Naive thymus-derived CD4-positive, alpha-beta T cell (primary cell): ENCODE measurements at regions not wholly inside any gene's neighbourhood (a gene's known extent, or its start where the extent isn't known, plus 50 kb on each side); places are given as distances from the start of the nearest gene placed in this dataset.
A peak's percentile ranks its signal among the peaks of the same experiment; 100 is the strongest.

Source experiments
- ATAC-seq: fragments of 150-1000 bp; cut with Tn5 transposase; 2 replicates; pipeline ENCODE4 v1.10.0; 2021; ENCODE audit warnings: mild to moderate bottlenecking, moderate library complexity
- CTCF ChIA-PET: fragments of 350-600 bp; sonication (Branson Sonifier 250); formaldehyde crosslinking; loops from one replicate; lab custom pipeline; 2021; ENCODE audit warnings: antibody characterized with exemption; lab: Charles Lee
- POLR2A ChIA-PET: fragments of 350-600 bp; sonication (Branson Sonifier 250); formaldehyde crosslinking; loops from one replicate; lab custom pipeline; 2021; ENCODE audit warnings: antibody characterized with exemption, inconsistent platforms; lab: Charles Lee
- DNase-seq, 9 donors: peaks; one replicate each; pipeline versions ENCODE4 v3.0.0 to v3.0.0-alpha.2; 2020 to 2022; ENCODE audit warnings: mixed read lengths in 1 of 9
- H3K27ac ChIP-seq: one replicate; pipeline ENCODE4 v1.7.0; 2013; ENCODE audit warnings: mild to moderate bottlenecking, low read depth, low read length, moderate library complexity
- H3K27me3 ChIP-seq, 2 donors: one replicate each; pipeline ENCODE4 v1.7.0; 2013; ENCODE audit warnings: low read length in 2 of 2, mild to moderate bottlenecking in 2 of 2, moderate library complexity in 2 of 2; ENCODE audit not compliant: control insufficient read depth in 2 of 2, insufficient read depth in 2 of 2
- H3K36me3 ChIP-seq, 3 experiments: 1 replicate in 2 of 3; 2 replicates in 1 of 3; pipeline ENCODE4 v1.7.0; 2013; ENCODE audit warnings: low read length in 3 of 3, mild to moderate bottlenecking in 3 of 3, moderate library complexity in 1 of 3; ENCODE audit not compliant: insufficient read depth in 3 of 3, control insufficient read depth in 2 of 3
- H3K4me1 ChIP-seq, 2 donors: one replicate each; pipeline ENCODE4 v1.7.0; 2013; ENCODE audit warnings: low read length in 2 of 2, mild to moderate bottlenecking in 2 of 2, moderate library complexity in 1 of 2; ENCODE audit not compliant: control insufficient read depth in 2 of 2, insufficient read depth in 2 of 2
- H3K4me3 ChIP-seq: 2 replicates; pipeline ENCODE4 v1.7.0; 2013; ENCODE audit warnings: mild to moderate bottlenecking, low read length
- H3K9me3 ChIP-seq, 3 experiments: 1 replicate in 2 of 3; 2 replicates in 1 of 3; pipeline ENCODE4 v1.7.0; 2013; ENCODE audit warnings: low read length in 3 of 3; ENCODE audit not compliant: control insufficient read depth in 2 of 3
- H3K27ac Mint-ChIP-seq, 9 donors: one replicate each; pipeline ENCODE4 v1.8.0; 2020 to 2022; ENCODE audit warnings: mixed read lengths in 9 of 9, mild to moderate bottlenecking in 8 of 9, moderate library complexity in 5 of 9, inconsistent platforms in 2 of 9
- H3K27me3 Mint-ChIP-seq, 5 donors: one replicate each; pipeline ENCODE4 v1.8.0; 2021 to 2022; ENCODE audit warnings: mixed read lengths in 5 of 5, mild to moderate bottlenecking in 1 of 5
- H3K36me3 Mint-ChIP-seq, 5 donors: one replicate each; pipeline ENCODE4 v1.8.0; 2020 to 2022; ENCODE audit warnings: mixed read lengths in 5 of 5, mild to moderate bottlenecking in 3 of 5, inconsistent platforms in 1 of 5
- H3K4me1 Mint-ChIP-seq, 7 donors: one replicate each; pipeline ENCODE4 v1.8.0; 2020 to 2022; ENCODE audit warnings: mixed read lengths in 7 of 7, mild to moderate bottlenecking in 3 of 7, inconsistent platforms in 1 of 7
- H3K4me3 Mint-ChIP-seq, 10 donors: one replicate each; pipeline ENCODE4 v1.8.0; 2020 to 2022; ENCODE audit warnings: mild to moderate bottlenecking in 10 of 10, mixed read lengths in 10 of 10, moderate library complexity in 6 of 10, inconsistent platforms in 2 of 10
- H3K9me3 Mint-ChIP-seq, 11 donors: one replicate each; pipeline ENCODE4 v1.8.0; 2020 to 2022; ENCODE audit warnings: mixed read lengths in 11 of 11, mild to moderate bottlenecking in 4 of 11, inconsistent platforms in 1 of 11, moderate library complexity in 1 of 11
- intact Hi-C, 2 donors: fragments of 100-400 bp; cut with micrococcal nuclease; formaldehyde crosslinking; loops; one replicate each; pipeline ENCODE4 v1.15.1; 2023

DNA sequence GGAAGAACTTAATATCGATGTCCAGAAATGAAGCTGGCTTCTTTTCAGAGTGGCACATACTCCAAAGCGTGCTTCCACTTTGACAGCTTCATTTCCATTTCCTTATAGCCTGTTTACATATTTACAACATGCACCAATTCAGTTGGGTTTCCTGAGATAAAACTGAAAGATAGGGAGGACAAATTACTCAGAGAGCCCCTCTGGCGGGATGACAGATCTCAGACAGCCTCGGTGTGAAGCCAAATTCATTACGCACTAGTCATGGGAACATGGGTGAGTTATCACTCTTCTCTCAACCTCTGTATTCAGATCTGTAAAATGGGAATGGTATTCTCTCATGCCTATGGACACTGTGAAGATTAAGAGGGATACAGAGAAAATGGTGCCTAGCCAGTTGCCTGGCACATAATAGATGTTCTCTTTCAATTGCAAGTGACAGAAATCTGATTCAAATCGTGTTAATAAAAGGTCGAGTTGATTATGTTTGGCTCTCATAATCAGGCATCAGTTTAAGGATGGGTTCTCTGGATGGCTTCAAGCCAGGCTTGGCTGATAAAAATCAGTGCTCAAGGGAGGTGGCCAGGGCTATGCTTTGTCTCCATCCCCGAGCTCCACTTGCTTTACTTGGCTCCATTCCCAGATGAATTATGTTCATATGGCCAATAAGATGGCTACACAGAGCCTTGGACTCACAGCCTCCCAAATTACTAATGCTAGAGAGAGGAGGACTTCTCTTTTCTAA lies 132.2 kb upstream of the C1QTNF7 start:
- Histone ChIP-seq H3K9me3 (no peaks in the 10 kb centered on the region), H3K27me3 (no peaks in the 10 kb centered on the region), H3K4me3 (no peak overlapping the region), H3K27ac (no peak overlapping the region), H3K4me1 (no peaks in the 10 kb centered on the region), H3K36me3 (no peaks in the 10 kb centered on the region)
- ATAC-seq (no peak), DNase-seq (no peak)
- Mint-ChIP-seq H3K9me3 (no peaks in the 10 kb centered on the region), H3K27me3 (peaks cover 0 to 2% (median 0%) of the 10 kb centered on the region in 5 donors), H3K4me1 (no peaks in the 10 kb centered on the region), H3K4me3 (no peak overlapping the region), H3K27ac (no peak overlapping the region), H3K36me3 (no peaks in the 10 kb centered on the region)
- POLR2A ChIA-PET, result no interaction called here
- intact Hi-C loops, result no loop called here
- CTCF ChIA-PET, result no interaction called here

DNA sequence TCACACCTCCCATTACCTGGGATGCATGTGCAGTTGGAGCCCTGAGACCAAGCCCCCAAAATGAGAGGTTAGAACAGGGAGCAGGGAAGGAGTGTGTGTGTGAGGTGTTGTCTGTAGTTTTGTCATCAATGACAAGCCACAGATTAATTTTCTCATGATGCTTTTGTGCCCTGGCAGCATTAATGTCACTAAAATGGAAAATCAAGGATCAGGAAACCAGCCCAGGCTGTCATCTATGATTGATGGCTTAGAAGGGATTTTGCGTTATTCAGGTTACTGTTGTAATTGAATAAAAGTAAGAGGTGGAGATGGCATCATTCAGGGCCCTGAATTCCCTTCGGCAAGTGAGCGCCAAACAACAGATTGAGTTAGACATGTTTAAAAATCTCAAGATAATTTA lies 130.5 kb upstream of the C1QTNF7 start:
- Mint-ChIP-seq H3K4me3 (no peak overlapping the region), H3K4me1 (no peaks in the 10 kb centered on the region), H3K36me3 (peaks cover 0 to 3% (median 0%) of the 10 kb centered on the region in 5 donors), H3K27me3 (peaks cover 0 to 4% (median 0%) of the 10 kb centered on the region in 5 donors), H3K27ac (no peak overlapping the region), H3K9me3 (no peaks in the 10 kb centered on the region)
- Histone ChIP-seq H3K27ac (no peak overlapping the region), H3K36me3 (no peaks in the 10 kb centered on the region), H3K4me3 (no peak overlapping the region), H3K4me1 (no peaks in the 10 kb centered on the region), H3K27me3 (no peaks in the 10 kb centered on the region), H3K9me3 (no peaks in the 10 kb centered on the region)
- intact Hi-C loops, result no loop called here
- DNase-seq (no peak), ATAC-seq (no peak)
- POLR2A ChIA-PET, result no interaction called here
- CTCF ChIA-PET, result no interaction called here

DNA sequence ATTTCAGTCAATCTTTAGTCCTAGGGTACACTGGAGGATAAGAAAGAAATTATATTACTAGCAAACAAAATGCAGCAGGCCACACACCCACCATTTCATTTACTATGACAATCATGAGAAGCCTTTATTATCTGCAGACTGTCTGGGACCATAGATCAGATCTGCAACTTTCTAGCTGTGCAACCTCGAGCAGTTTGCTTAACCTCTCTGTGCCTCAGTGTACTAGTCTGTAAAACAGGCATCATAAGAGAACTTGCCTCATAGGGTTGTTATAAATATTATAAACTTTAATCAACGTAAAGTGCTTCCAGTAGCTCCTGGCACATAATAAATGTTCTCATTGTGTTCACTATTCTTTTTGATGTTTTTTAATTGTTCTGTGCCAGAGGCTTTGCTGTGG lies 128.2 kb upstream of the C1QTNF7 start:
- Histone ChIP-seq H3K27ac (no peak overlapping the region), H3K4me1 (no peaks in the 10 kb centered on the region), H3K9me3 (no peaks in the 10 kb centered on the region), H3K27me3 (no peaks in the 10 kb centered on the region), H3K36me3 (no peaks in the 10 kb centered on the region), H3K4me3 (no peak overlapping the region)
- ChIA-PET POLR2A (no interaction called here), CTCF (no interaction called here)
- DNase-seq (no peak), ATAC-seq (no peak)
- Mint-ChIP-seq H3K4me1 (peaks cover 0 to 2% (median 0%) of the 10 kb centered on the region in 7 donors), H3K9me3 (no peaks in the 10 kb centered on the region), H3K36me3 (peaks cover 0 to 3% (median 0%) of the 10 kb centered on the region in 5 donors), H3K27me3 (peaks cover 0 to 4% (median 0%) of the 10 kb centered on the region in 5 donors), H3K27ac (no peak overlapping the region), H3K4me3 (no peak overlapping the region)
- intact Hi-C loops, result no loop called here

DNA sequence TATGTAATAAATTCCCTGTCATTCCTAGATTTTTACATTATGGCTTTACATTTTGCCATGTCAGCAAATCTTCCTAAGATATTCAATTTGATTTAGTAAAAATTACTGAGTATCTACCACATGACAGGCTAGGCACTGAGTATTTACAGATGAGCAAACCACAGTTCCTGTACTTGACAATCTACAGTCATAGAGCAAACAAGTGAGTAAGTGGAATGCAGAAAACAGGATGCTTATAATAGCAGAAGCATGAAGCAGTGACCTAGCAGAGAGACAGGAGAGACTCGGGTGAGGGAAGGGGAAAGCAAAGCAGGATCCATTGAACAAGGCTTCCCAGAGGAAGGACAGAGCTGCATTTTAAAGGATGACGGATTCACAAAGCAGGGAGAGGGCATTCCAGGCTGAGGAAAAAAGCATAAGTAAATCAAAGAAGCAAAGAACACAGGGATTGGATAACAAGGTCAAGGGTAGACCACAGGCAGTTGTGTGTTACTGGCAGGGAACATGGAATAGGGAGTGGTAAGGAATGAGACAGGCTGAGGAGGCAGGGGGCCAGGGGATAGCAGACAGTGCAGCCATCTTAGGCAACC lies 124.7 kb upstream of the C1QTNF7 start:
- H3K4me1 Mint-ChIP-seq, result peaks cover 0 to 2% (median 0%) of the 10 kb centered on the region in 7 donors
- H3K36me3 Mint-ChIP-seq, result peaks cover 0 to 8% (median 0%) of the 10 kb centered on the region in 5 donors
- DNase-seq, result no peak
- H3K9me3 Mint-ChIP-seq, result no peaks in the 10 kb centered on the region
- intact Hi-C loops, result no loop called here
- Histone ChIP-seq H3K36me3 (no peaks in the 10 kb centered on the region), H3K27me3 (no peaks in the 10 kb centered on the region), H3K4me1 (no peaks in the 10 kb centered on the region), H3K27ac (no peak overlapping the region), H3K4me3 (no peak overlapping the region), H3K9me3 (no peaks in the 10 kb centered on the region)
- peaks cover 0 to 6% (median 0%) of the 10 kb centered on the region in 5 donors for H3K27me3 Mint-ChIP-seq
- H3K27ac Mint-ChIP-seq, result peak overlapping the region in 1 of 9 donors; percentile 69
- H3K4me3 Mint-ChIP-seq, result no peak overlapping the region
- POLR2A ChIA-PET, result no interaction called here
- CTCF ChIA-PET, result no interaction called here
- no peak for ATAC-seq

DNA sequence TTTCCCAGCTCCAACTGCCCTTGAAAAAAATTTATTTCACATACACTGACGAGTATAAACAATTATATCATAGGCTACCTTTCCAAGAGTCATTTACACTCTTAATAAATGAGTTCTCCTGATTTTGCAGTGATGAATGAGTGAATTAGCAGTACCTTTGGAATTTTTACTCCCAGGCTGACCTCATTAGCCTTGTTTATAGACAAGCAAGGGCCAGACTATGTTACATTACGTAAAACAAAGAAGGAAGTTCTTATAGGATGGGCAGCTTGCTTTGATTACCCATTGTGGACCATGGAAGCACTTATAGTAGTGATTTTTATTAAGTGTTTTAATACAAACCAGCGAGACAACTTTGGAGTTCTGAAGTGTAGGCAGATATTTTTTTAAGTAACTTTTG lies 112.9 kb upstream of the C1QTNF7 start:
- peaks cover 0 to 4% (median 0%) of the 10 kb centered on the region in 5 donors for H3K36me3 Mint-ChIP-seq
- H3K27ac Mint-ChIP-seq, result no peak overlapping the region
- peaks cover 0 to 7% (median 0%) of the 10 kb centered on the region in 11 donors for H3K9me3 Mint-ChIP-seq
- H3K27me3 Mint-ChIP-seq, result peaks cover 0 to 9% (median 0%) of the 10 kb centered on the region in 5 donors
- Histone ChIP-seq H3K36me3 (no peaks in the 10 kb centered on the region), H3K4me1 (no peaks in the 10 kb centered on the region), H3K27me3 (no peaks in the 10 kb centered on the region), H3K27ac (no peak overlapping the region), H3K9me3 (no peaks in the 10 kb centered on the region), H3K4me3 (no peak overlapping the region)
- ChIA-PET CTCF (no interaction called here), POLR2A (no interaction called here)
- no peak for ATAC-seq
- H3K4me1 Mint-ChIP-seq, result no peaks in the 10 kb centered on the region
- intact Hi-C loops, result no loop called here
- no peak for DNase-seq
- no peak overlapping the region for H3K4me3 Mint-ChIP-seq

DNA sequence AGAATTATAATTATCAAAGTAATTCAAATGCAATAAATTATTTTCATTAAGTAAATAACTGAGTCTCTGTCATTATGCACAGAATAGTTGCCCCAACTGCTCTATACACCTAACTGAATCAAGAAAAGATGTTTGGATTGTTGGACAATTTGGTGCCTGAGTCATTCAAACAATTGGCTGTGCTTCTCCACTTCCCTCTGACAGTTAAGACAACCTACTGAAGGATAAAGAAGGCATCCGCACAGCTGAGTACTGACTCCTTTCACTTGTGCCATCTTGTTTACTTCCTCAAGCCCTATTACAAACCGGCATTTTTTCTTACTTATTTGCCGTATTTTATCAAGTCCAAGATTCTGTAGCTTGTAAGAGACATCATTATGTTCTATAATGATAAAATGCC lies 110.6 kb upstream of the C1QTNF7 start:
- Histone ChIP-seq H3K27me3 (no peaks in the 10 kb centered on the region), H3K4me1 (no peaks in the 10 kb centered on the region), H3K36me3 (no peaks in the 10 kb centered on the region), H3K4me3 (no peak overlapping the region), H3K27ac (no peak overlapping the region), H3K9me3 (no peaks in the 10 kb centered on the region)
- peaks cover 0 to 3% (median 0%) of the 10 kb centered on the region in 11 donors for H3K9me3 Mint-ChIP-seq
- no peaks in the 10 kb centered on the region for H3K4me1 Mint-ChIP-seq
- no peak for DNase-seq
- ChIA-PET CTCF (no interaction called here), POLR2A (no interaction called here)
- ATAC-seq, result no peak
- intact Hi-C loops, result no loop called here
- H3K36me3 Mint-ChIP-seq, result no peaks in the 10 kb centered on the region
- no peak overlapping the region for H3K4me3 Mint-ChIP-seq
- H3K27me3 Mint-ChIP-seq, result peaks cover 0 to 23% (median 3%) of the 10 kb centered on the region in 5 donors
- H3K27ac Mint-ChIP-seq, result no peak overlapping the region
